Astrocyte (in vitro differentiated cells and primary cell): ENCODE measurements at regions not wholly inside any gene's neighbourhood (a gene's known extent, or its start where the extent isn't known, plus 50 kb on each side); places are given as distances from the start of the nearest gene placed in this dataset.

Experiments
- DNase-seq: peaks from one replicate; pipeline ENCODE4 v3.0.0-alpha.2; 2010; ENCODE audit warnings: low read depth
- FAIRE-seq: peaks from 2 replicates; lab custom pipeline; 2011; peaks lifted over from hg19 to GRCh38; lab: Jason Lieb, UNC
- H2AFZ ChIP-seq: 2 replicates; pipeline ENCODE4 v1.6.0; 2012; ENCODE audit warnings: low read depth, low read length, inconsistent platforms
- H3K27ac ChIP-seq: 2 replicates; pipeline ENCODE4 v1.5.1; 2011; ENCODE audit warnings: low read depth, low read length, inconsistent platforms
- H3K27me3 ChIP-seq: 2 replicates; pipeline ENCODE4 v1.6.0; 2011; ENCODE audit warnings: low read length, inconsistent platforms; ENCODE audit not compliant: insufficient read depth
- H3K36me3 ChIP-seq: 2 replicates; pipeline ENCODE4 v1.5.1; 2011; ENCODE audit warnings: low read length, inconsistent platforms; ENCODE audit not compliant: insufficient read depth
- H3K4me1 ChIP-seq: 2 replicates; pipeline ENCODE4 v1.5.1; 2011; ENCODE audit warnings: low read length, inconsistent platforms; ENCODE audit not compliant: insufficient read depth
- H3K4me2 ChIP-seq: 2 replicates; pipeline ENCODE4 v1.6.0; 2012; ENCODE audit warnings: low read length, inconsistent platforms
- H3K4me3 ChIP-seq: 2 replicates; pipeline ENCODE4 v1.5.1; 2011; ENCODE audit warnings: low read depth, mild to moderate bottlenecking, low read length, inconsistent platforms; ENCODE audit not compliant: insufficient read depth
- H3K79me2 ChIP-seq: 2 replicates; pipeline ENCODE4 v1.6.0; 2012; ENCODE audit warnings: mild to moderate bottlenecking, low read length, inconsistent platforms; ENCODE audit not compliant: insufficient read depth
- H3K9ac ChIP-seq: 2 replicates; pipeline ENCODE4 v1.6.0; 2012; ENCODE audit warnings: mild to moderate bottlenecking, low read length, inconsistent platforms
- H3K9me3 ChIP-seq: 2 replicates; pipeline ENCODE4 v1.5.1; 2012; ENCODE audit warnings: low read depth, mild to moderate bottlenecking, low read length, inconsistent platforms; ENCODE audit not compliant: insufficient read depth
- H4K20me1 ChIP-seq: 2 replicates; pipeline ENCODE4 v1.6.0; 2012; ENCODE audit warnings: low read length, inconsistent platforms; ENCODE audit not compliant: insufficient read depth
- H3K27ac Mint-ChIP-seq: one replicate; pipeline ENCODE4 v1.8.0; 2021; ENCODE audit warnings: mild to moderate bottlenecking, mixed read lengths; ENCODE audit not compliant: unreplicated experiment
- H3K27me3 Mint-ChIP-seq: one replicate; pipeline ENCODE4 v1.8.0; 2021; ENCODE audit warnings: low read depth, mixed read lengths; ENCODE audit not compliant: unreplicated experiment
- H3K36me3 Mint-ChIP-seq: one replicate; pipeline ENCODE4 v1.8.0; 2021; ENCODE audit warnings: low read depth, mixed read lengths; ENCODE audit not compliant: unreplicated experiment
- H3K4me1 Mint-ChIP-seq: one replicate; pipeline ENCODE4 v1.8.0; 2021; ENCODE audit warnings: low read depth, mixed read lengths; ENCODE audit not compliant: unreplicated experiment
- H3K4me3 Mint-ChIP-seq: one replicate; pipeline ENCODE4 v1.8.0; 2021; ENCODE audit warnings: mild to moderate bottlenecking, moderate library complexity, mixed read lengths; ENCODE audit not compliant: unreplicated experiment
- H3K9me3 Mint-ChIP-seq: one replicate; pipeline ENCODE4 v1.8.0; 2021; ENCODE audit warnings: mild to moderate bottlenecking, mixed read lengths; ENCODE audit not compliant: unreplicated experiment
- CTCF ChIP-seq: IDR thresholded peaks from 2 replicates; pipeline ENCODE4 v1.5.1; 2011; ENCODE audit warnings: low read depth, mild to moderate bottlenecking, inconsistent platforms, low read length, moderate library complexity; ENCODE audit not compliant: insufficient read depth
- EZH2 ChIP-seq: IDR thresholded peaks from 2 replicates; pipeline ENCODE4 v1.6.1; 2012; ENCODE audit warnings: mild to moderate bottlenecking, low read length, inconsistent platforms; ENCODE audit not compliant: insufficient read depth

- DNase-seq (no peak), FAIRE-seq (no peak)
- Histone ChIP-seq H3K27ac (no peak overlapping the region), H3K27me3 (no peaks in the 10 kb centered on the region), H3K4me2 (no peak overlapping the region), H4K20me1 (no peaks in the 10 kb centered on the region), H3K9me3 (peaks cover 2% of the 10 kb centered on the region), H3K4me1 (no peaks in the 10 kb centered on the region), H3K79me2 (no peaks in the 10 kb centered on the region), H3K36me3 (no peaks in the 10 kb centered on the region), H3K9ac (no peak overlapping the region), H3K4me3 (no peak overlapping the region), H2AFZ (no peak overlapping the region)
- Mint-ChIP-seq H3K9me3 (no peaks in the 10 kb centered on the region), H3K36me3 (no peaks in the 10 kb centered on the region), H3K4me3 (no peak overlapping the region), H3K27ac (no peak overlapping the region), H3K27me3 (no peaks in the 10 kb centered on the region), H3K4me1 (peaks cover 2% of the 10 kb centered on the region)
- TF ChIP-seq CTCF: no peak
- TF ChIP-seq EZH2: no peak
Observed at GRCh38 chr1:195948123-195948895, 659.9 kb downstream of the KCNT2 start.

GRCh38 chr1:195946500-195946899 is 661.7 kb downstream of the KCNT2 start:
- H3K4me3 ChIP-seq: no peak overlapping the region
- FAIRE-seq (no peak), DNase-seq (no peak)
- H3K36me3 Mint-ChIP-seq: no peaks in the 10 kb centered on the region
- no peaks in the 10 kb centered on the region for H3K4me1 ChIP-seq
- H3K79me2 ChIP-seq: no peaks in the 10 kb centered on the region
- H3K27me3 ChIP-seq: no peaks in the 10 kb centered on the region
- H2AFZ ChIP-seq: no peak overlapping the region
- no peak overlapping the region for H3K27ac ChIP-seq
- H4K20me1 ChIP-seq: no peaks in the 10 kb centered on the region
- no peak overlapping the region for H3K4me3 Mint-ChIP-seq
- H3K4me1 Mint-ChIP-seq: peaks cover 2% of the 10 kb centered on the region
- H3K27ac Mint-ChIP-seq: no peak overlapping the region
- no peaks in the 10 kb centered on the region for H3K9me3 Mint-ChIP-seq
- H3K9me3 ChIP-seq: peaks cover 2% of the 10 kb centered on the region
- H3K27me3 Mint-ChIP-seq: no peaks in the 10 kb centered on the region
- TF ChIP-seq EZH2 (no peak), CTCF (no peak)
- H3K4me2 ChIP-seq: no peak overlapping the region
- no peak overlapping the region for H3K9ac ChIP-seq
- H3K36me3 ChIP-seq: no peaks in the 10 kb centered on the region

- no peak overlapping the region for H3K27ac ChIP-seq
- FAIRE-seq: no peak
- H3K27ac Mint-ChIP-seq: no peak overlapping the region
Observed at GRCh38 chr1:195941795-195942194, 666.4 kb downstream of the KCNT2 start.

More at GRCh38 chr1:195941795-195942194, 666.4 kb downstream of the KCNT2 start:
- Histone ChIP-seq H3K9me3 (no peaks in the 10 kb centered on the region), H3K79me2 (no peaks in the 10 kb centered on the region), H4K20me1 (no peaks in the 10 kb centered on the region), H2AFZ (no peak overlapping the region), H3K9ac (no peak overlapping the region), H3K36me3 (no peaks in the 10 kb centered on the region), H3K4me1 (no peaks in the 10 kb centered on the region), H3K4me3 (no peak overlapping the region), H3K27me3 (no peaks in the 10 kb centered on the region), H3K4me2 (no peak overlapping the region)
- H3K4me1 Mint-ChIP-seq: peaks cover 2% of the 10 kb centered on the region
- H3K36me3 Mint-ChIP-seq: no peaks in the 10 kb centered on the region
- no peaks in the 10 kb centered on the region for H3K9me3 Mint-ChIP-seq
- H3K27me3 Mint-ChIP-seq: no peaks in the 10 kb centered on the region
- TF ChIP-seq EZH2: no peak
- DNase-seq: no peak
- H3K4me3 Mint-ChIP-seq: no peak overlapping the region
